GM12872 (cell line): ENCODE measurements at regions not wholly inside any gene's neighbourhood (a gene's known extent, or its start where the extent isn't known, plus 50 kb on each side); places are given as distances from the start of the nearest gene placed in this dataset.

Experiments
- TF ChIP-seq, protein P1 (sequence below): IDR thresholded peaks from 3 replicates; pipeline ENCODE4 v1.5.1; 2011; ENCODE audit warnings: low read depth, mild to moderate bottlenecking, low read length, moderate library complexity; ENCODE audit not compliant: insufficient read depth

DNA sequence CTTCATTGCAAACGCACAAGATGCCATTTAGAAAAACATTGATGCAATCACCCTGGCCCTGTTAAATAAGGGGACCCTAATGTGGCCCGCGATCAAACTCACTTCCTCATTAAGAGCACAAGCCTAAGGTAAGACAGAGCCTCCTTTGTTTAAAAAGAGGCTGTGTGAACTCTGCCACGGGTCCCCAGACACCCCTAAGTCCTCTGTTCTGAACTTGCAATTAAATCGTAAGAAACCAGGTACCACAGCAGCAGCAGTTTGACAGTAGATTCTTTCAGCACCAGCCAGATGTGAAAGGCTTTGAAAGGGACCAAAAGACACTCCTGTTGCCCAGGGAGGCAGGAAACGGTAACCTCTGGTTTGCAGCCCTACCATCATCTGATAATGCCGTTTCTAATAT is 346.3 kb downstream of the TMEM167A start:
- TF ChIP-seq, protein P1, sequence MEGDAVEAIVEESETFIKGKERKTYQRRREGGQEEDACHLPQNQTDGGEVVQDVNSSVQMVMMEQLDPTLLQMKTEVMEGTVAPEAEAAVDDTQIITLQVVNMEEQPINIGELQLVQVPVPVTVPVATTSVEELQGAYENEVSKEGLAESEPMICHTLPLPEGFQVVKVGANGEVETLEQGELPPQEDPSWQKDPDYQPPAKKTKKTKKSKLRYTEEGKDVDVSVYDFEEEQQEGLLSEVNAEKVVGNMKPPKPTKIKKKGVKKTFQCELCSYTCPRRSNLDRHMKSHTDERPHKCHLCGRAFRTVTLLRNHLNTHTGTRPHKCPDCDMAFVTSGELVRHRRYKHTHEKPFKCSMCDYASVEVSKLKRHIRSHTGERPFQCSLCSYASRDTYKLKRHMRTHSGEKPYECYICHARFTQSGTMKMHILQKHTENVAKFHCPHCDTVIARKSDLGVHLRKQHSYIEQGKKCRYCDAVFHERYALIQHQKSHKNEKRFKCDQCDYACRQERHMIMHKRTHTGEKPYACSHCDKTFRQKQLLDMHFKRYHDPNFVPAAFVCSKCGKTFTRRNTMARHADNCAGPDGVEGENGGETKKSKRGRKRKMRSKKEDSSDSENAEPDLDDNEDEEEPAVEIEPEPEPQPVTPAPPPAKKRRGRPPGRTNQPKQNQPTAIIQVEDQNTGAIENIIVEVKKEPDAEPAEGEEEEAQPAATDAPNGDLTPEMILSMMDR, result no peak

DNA sequence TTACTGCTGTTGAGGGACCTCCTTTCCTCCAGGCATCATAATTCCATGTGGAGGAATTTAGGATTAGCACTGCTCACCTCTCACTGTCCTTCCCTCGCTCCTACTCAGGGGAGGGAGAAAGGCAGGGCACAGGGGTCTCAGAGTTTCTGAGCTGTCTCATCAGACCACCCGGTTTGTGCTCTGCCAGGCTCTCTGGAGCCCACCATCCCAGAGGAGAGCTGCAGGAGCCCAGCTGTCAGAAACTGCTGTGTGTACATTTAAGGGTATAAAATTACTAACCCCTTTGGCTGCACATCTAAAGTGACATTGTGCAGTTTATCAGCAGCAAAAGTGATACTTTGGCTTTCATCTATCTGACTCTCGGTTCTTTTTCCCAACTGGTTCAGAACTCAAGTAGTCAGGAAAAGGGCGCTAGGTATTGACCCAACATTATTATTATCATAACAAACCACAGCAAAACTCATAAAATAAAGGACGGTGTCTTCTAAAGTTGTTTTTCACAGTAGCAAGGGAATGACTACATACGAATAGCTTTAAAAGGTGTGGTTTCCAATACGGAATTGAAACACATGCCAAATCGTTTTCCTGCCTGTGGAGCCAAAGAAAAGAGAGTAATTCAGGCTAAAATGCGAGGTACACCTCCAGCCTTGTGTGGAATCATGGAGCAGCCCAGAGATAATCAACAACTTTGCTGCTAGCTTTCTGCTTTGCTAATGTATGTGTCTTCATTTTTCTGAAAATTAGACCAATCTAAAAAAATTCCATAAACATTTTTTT is 348.1 kb downstream of the TMEM167A start:
- TF ChIP-seq, protein P1, result no peak

DNA sequence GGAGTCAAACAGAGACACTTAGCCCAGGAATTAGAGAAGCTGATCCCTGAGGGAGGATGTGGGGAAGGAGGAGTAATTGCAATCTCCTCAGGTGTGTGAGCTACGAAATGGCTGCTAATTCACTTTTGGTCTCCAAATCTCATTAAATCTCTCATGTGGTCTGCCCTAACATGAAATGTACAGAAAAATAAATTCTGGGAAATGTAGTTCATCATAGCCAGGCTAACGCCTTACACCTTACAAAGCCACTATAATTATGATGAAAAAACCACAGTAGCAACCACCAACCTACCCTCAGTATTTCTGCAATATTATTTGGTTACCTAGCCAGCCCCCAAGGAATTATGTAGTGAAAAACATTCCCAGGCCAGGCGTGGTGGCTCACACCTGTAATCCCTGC is 354.0 kb downstream of the TMEM167A start:
- TF ChIP-seq, protein P1, result no peak

DNA sequence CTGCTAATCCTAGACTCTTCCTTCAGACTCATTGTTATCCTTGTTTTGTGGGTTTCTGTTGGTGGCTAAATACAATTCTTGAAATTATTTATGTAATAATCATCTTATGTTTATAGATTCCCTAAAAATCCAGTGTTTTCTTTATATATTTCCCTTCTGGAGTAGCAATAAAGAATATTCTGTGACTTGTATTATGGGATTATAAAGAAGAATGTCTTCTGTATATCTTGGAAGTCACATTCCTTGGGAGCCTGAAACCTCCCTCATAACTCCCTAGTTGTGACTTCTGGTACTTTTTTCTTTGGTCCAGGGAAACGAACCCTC is 356.1 kb downstream of the TMEM167A start:
- TF ChIP-seq, protein P1, result no peak

DNA sequence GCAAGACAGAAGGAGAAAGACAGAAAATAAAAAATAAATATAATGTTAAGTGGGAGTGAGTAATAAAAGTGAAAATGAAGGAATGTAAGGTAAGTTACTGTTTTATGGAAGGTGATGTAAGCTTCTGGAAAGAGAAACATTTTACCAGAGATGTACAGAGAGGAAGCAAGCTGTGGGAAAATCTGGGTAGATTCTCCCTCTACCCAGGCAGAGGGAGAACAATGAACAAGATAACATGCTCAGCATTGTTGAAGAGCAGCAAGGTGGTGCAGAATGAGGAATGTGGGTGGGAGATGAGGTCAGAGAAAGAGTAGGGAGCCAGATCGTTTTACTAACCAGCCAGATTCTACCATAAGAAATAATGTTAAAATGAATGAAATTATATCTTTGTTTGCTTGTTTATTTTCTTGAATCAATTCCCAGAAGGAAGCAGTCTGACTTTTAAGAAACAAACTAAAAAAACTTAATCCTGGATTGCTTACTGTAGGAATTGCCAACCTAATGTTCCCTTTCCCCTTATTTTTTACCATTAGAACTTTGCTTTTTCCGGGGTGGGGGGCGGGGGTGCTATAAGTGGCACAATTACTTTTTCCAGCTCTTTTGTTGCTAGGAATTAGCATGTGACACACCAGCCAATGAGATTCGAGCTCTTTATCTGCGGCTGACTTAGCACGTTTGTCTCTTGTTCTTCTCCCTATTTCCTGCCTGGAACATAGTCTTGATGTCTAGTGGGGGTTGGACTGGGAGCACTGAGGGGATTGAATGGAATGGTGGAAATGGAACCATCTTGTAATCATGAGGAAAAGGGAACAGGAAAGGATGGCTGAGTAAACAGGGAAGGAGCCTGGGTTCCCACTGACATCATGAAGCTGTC is 356.7 kb downstream of the TMEM167A start:
- TF ChIP-seq, protein P1, result no peak

DNA sequence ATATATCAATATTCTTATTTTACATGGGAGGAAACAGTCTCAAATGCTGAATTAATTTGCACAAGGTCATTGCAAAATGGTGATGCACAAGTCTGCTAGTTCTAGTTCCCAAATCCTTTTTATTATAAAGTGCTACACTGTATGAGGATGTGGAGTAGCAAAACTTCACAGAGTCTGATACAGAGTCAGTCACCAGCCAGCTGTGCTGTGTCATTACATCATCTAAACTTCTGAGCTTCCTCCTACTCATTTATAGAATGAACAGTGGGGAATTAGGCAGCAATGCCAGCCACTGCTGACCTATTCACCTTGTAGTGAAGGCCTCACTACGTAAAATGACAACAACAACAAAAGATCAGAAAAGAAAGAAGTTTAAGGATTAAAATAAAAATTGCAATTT is 357.8 kb downstream of the TMEM167A start:
- TF ChIP-seq, protein P1, result no peak

DNA sequence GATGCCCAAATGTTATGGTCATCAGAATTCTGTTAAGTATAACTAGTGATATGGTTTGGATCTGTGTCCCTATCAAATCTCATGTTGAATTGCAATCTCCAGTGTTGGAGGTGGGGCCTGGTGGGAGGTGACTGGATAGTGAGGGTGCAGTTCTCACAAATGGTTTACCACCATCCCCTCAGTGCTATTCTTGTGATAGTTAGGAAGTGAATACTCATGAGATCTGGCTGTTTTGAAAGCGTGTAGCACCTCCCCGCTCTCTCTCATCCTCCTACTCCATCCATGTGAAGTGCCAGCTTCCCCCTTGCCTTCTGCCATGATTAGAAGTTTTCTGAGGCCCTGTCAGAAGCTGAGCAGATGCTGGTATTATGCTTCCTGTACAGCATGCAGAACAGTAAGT is 359.5 kb downstream of the TMEM167A start:
- TF ChIP-seq, protein P1, result no peak
